DND-41 (cell line): ENCODE measurements at regions not wholly inside any gene's neighbourhood (a gene's known extent, or its start where the extent isn't known, plus 50 kb on each side); places are given as distances from the start of the nearest gene placed in this dataset.

Experiments used
- ATAC-seq: fragments of 200-7000 bp; cut with Tn5 transposase; 3 replicates; pipeline ENCODE4 v1.9.1; 2021; ENCODE audit warnings: low read depth; ENCODE audit not compliant: insufficient read depth
- DNase-seq: peaks from one replicate; pipeline ENCODE4 v3.0.0-alpha.2; 2020
- H2AFZ ChIP-seq: 2 replicates; pipeline ENCODE4 v1.6.0; 2012; ENCODE audit warnings: low read depth, low read length
- H3K27ac ChIP-seq: 2 replicates; pipeline ENCODE4 v1.5.1; 2012; ENCODE audit warnings: low read length, inconsistent platforms
- H3K27me3 ChIP-seq: fragments of 200-600 bp; sonication (generic); 2 replicates; pipeline ENCODE4 v1.6.0; 2012; ENCODE audit warnings: low read length, mild to moderate bottlenecking, inconsistent platforms; ENCODE audit not compliant: insufficient read depth, poor library complexity
- H3K36me3 ChIP-seq: 2 replicates; pipeline ENCODE4 v1.5.1; 2012; ENCODE audit warnings: low read length, inconsistent platforms; ENCODE audit not compliant: insufficient read depth
- H3K4me1 ChIP-seq: 2 replicates; pipeline ENCODE4 v1.5.1; 2012; ENCODE audit warnings: mild to moderate bottlenecking, low read length; ENCODE audit not compliant: insufficient read depth
- H3K4me2 ChIP-seq: 2 replicates; pipeline ENCODE4 v1.6.0; 2012; ENCODE audit warnings: mild to moderate bottlenecking, moderate library complexity, low read length, inconsistent platforms; ENCODE audit not compliant: insufficient read depth
- H3K4me3 ChIP-seq, 2 experiments: fragments of 200-600 bp in 1 of 2; shearing (Covaris generic) in 1 of 2; 2 replicates each; pipeline ENCODE4 v1.5.1; 2012 to 2016; ENCODE audit warnings: inconsistent platforms in 2 of 2, low read length in 2 of 2, mild to moderate bottlenecking in 2 of 2, low read depth in 1 of 2, moderate library complexity in 1 of 2
- H3K79me2 ChIP-seq: 2 replicates; pipeline ENCODE4 v1.6.0; 2012; ENCODE audit warnings: low read length, inconsistent platforms; ENCODE audit not compliant: insufficient read depth
- H3K9ac ChIP-seq: 2 replicates; pipeline ENCODE4 v1.6.0; 2012; ENCODE audit warnings: low read depth, mild to moderate bottlenecking, inconsistent platforms, low read length, moderate library complexity
- H3K9me3 ChIP-seq: 2 replicates; pipeline ENCODE4 v1.5.1; 2012; ENCODE audit warnings: low read length, moderate library complexity, mild to moderate bottlenecking, inconsistent platforms; ENCODE audit not compliant: insufficient read depth, severe bottlenecking
- H4K20me1 ChIP-seq: 2 replicates; pipeline ENCODE4 v1.6.0; 2012; ENCODE audit warnings: low read length; ENCODE audit not compliant: insufficient read depth
- CTCF ChIP-seq: IDR thresholded peaks from 2 replicates; pipeline ENCODE4 v1.5.1; 2012; ENCODE audit warnings: borderline replicate concordance, low read length, moderate library complexity, mild to moderate bottlenecking; ENCODE audit not compliant: poor library complexity, severe bottlenecking; ENCODE audit errors: extremely low read depth
- EZH2 ChIP-seq: IDR thresholded peaks from 3 replicates; pipeline ENCODE4 v1.6.1; 2012; ENCODE audit warnings: borderline replicate concordance, low read depth, mild to moderate bottlenecking, moderate library complexity, low read length, inconsistent platforms; ENCODE audit not compliant: severe bottlenecking

- H3K9ac ChIP-seq = no peak overlapping the region
- no peak overlapping the region for H3K27ac ChIP-seq
- no peak overlapping the region for H3K4me3 ChIP-seq
- H3K36me3 ChIP-seq = no peaks in the 10 kb centered on the region
- H3K4me1 ChIP-seq = no peaks in the 10 kb centered on the region
- TF ChIP-seq EZH2 = no peak
- TF ChIP-seq CTCF = no peak
- no peak for ATAC-seq
- H4K20me1 ChIP-seq = no peaks in the 10 kb centered on the region
- no peak overlapping the region for H3K4me2 ChIP-seq
- no peaks in the 10 kb centered on the region for H3K27me3 ChIP-seq
- H3K9me3 ChIP-seq = no peaks in the 10 kb centered on the region
- H2AFZ ChIP-seq = no peak overlapping the region
- no peaks in the 10 kb centered on the region for H3K79me2 ChIP-seq
- DNase-seq = no peak
Measured at GRCh38 chr5:54732108-54732507, 214.5 kb downstream of the SNX18 start.

GRCh38 chr5:54728588-54728915 is 211.0 kb downstream of the SNX18 start:
- Histone ChIP-seq H3K27ac (no peak overlapping the region), H3K4me3 (no peak overlapping the region), H3K79me2 (no peaks in the 10 kb centered on the region), H3K27me3 (no peaks in the 10 kb centered on the region), H3K4me1 (no peaks in the 10 kb centered on the region), H2AFZ (no peak overlapping the region), H3K9me3 (no peaks in the 10 kb centered on the region), H3K4me2 (no peak overlapping the region), H4K20me1 (no peaks in the 10 kb centered on the region), H3K36me3 (no peaks in the 10 kb centered on the region), H3K9ac (no peak overlapping the region)
- DNase-seq = no peak
- no peak for ATAC-seq
- no peak for TF ChIP-seq EZH2
- TF ChIP-seq CTCF = no peak

DNA sequence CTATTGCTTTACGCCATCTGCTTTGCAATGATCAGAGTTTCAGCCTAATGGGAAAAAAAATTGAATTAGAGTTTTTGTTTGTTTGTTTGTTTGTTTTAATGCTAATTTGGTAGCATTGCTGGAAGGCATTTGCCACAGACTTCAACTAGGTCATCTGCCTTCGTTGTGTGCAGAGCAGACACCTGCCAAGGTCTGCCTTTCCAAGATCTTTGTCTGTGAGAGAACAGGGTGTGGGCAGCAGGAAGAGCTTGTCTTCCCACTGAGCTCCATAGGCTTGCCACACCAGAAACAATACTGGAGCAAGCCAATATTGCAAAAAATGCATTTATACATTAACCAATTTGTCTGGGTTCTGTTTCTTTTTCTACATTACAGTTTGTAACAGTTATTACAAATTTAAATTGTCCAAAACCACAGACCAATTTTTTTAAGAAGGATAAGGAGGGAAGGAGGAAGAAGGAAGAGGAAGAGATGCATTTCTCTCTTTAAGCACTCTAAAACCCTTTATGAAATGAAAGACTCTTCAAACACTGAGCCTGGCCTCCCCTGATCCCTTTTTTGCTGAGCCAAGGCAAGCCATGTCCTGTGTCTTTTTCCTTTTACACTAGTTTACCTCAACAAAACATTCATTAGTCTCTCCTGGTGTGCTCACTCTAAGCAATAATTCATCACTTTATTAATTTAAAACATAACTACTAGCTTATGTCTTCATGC is 210.5 kb downstream of the SNX18 start:
- no peaks in the 10 kb centered on the region for H3K79me2 ChIP-seq
- H4K20me1 ChIP-seq = no peaks in the 10 kb centered on the region
- ATAC-seq (no peak), DNase-seq (no peak)
- H3K9ac ChIP-seq = no peak overlapping the region
- H3K36me3 ChIP-seq = no peaks in the 10 kb centered on the region
- no peak overlapping the region for H3K4me2 ChIP-seq
- TF ChIP-seq CTCF (no peak), EZH2 (no peak)
- H3K27me3 ChIP-seq = no peaks in the 10 kb centered on the region
- no peak overlapping the region for H3K27ac ChIP-seq
- H3K4me1 ChIP-seq = no peaks in the 10 kb centered on the region
- no peaks in the 10 kb centered on the region for H3K9me3 ChIP-seq
- H2AFZ ChIP-seq = no peak overlapping the region
- no peak overlapping the region for H3K4me3 ChIP-seq
